Left renal cortex interstitium (tissue), 4 donors: ENCODE measurements at regions not wholly inside any gene's neighbourhood (a gene's known extent, or its start where the extent isn't known, plus 50 kb on each side); places are given as distances from the start of the nearest gene placed in this dataset.
A peak's percentile ranks its signal among the peaks of the same experiment; 100 is the strongest.
"Not testable (repeated sequence)": the region's sequence is repeated elsewhere in the genome, so short reads cannot be mapped to it uniquely, and the experiment has no call there.

ENCODE experiments used
- DNase-seq, 4 donors: peaks; one replicate each; pipeline ENCODE4 v3.0.0-alpha.2; 2013; ENCODE audit warnings: low read depth in 4 of 4, low spot score in 2 of 4, missing footprints in 1 of 4

- no peak for DNase-seq
Measured at GRCh38 chr12:89230376-89231315, 121.7 kb downstream of the DUSP6 start.

- no peak for DNase-seq
Measured at GRCh38 chr12:89228491-89228890, 123.8 kb downstream of the DUSP6 start.

- no peak for DNase-seq
Measured at GRCh38 chr12:89227774-89228173, 124.5 kb downstream of the DUSP6 start.

GRCh38 chr12:89225808-89226411 is 126.4 kb downstream of the DUSP6 start:
- peak in 2 of 4 donors; percentile 39 to 62 for DNase-seq

- no peak for DNase-seq
Measured at GRCh38 chr12:89225401-89225800, 126.9 kb downstream of the DUSP6 start.

GRCh38 chr12:89222580-89222979 is 129.7 kb downstream of the DUSP6 start:
- not testable (repeated sequence) for DNase-seq

GRCh38 chr12:89217472-89217871 is 134.8 kb downstream of the DUSP6 start:
- DNase-seq = no peak

- DNase-seq = no peak
Measured at GRCh38 chr12:89216211-89216952, 135.9 kb downstream of the DUSP6 start.

- no peak for DNase-seq
Measured at GRCh38 chr12:89215196-89215595, 137.1 kb downstream of the DUSP6 start.

- DNase-seq = no peak
Measured at GRCh38 chr12:89213747-89214146, 138.6 kb downstream of the DUSP6 start.

- DNase-seq = no peak
Measured at GRCh38 chr12:89213139-89213538, 139.2 kb downstream of the DUSP6 start.

- DNase-seq = no peak
Measured at GRCh38 chr12:89212339-89212771, 139.9 kb downstream of the DUSP6 start.

GRCh38 chr12:89211456-89211855 is 140.8 kb downstream of the DUSP6 start:
- DNase-seq = no peak

GRCh38 chr12:89210277-89210676 is 142.0 kb downstream of the DUSP6 start:
- no peak for DNase-seq

- no peak for DNase-seq
Measured at GRCh38 chr12:89208661-89209096, 143.6 kb downstream of the DUSP6 start.

GRCh38 chr12:89206390-89206789 is 145.9 kb downstream of the DUSP6 start:
- DNase-seq = no peak

GRCh38 chr12:89205517-89205916 is 146.8 kb downstream of the DUSP6 start:
- no peak for DNase-seq

GRCh38 chr12:89203144-89203543 is 149.2 kb downstream of the DUSP6 start:
- no peak for DNase-seq

- no peak for DNase-seq
Measured at GRCh38 chr12:89200217-89200616, 152.1 kb downstream of the DUSP6 start.

GRCh38 chr12:89195470-89195869 is 156.8 kb downstream of the DUSP6 start:
- no peak for DNase-seq

- DNase-seq = no peak
Measured at GRCh38 chr12:89194683-89195082, 157.6 kb downstream of the DUSP6 start.
